ENCODE measurements at regions not wholly inside any gene's neighbourhood (a gene's known extent, or its start where the extent isn't known, plus 50 kb on each side); places are given as distances from the start of the nearest gene placed in this dataset.

- no peak for DNase-seq (ENCODE audit: low read depth in 1 of 2, low spot score in 1 of 2)
- TF ChIP-seq SPI1 (IDR thresholded peaks at IDR 0.05; ENCODE audit: borderline replicate concordance, low read depth) (no peak), CTCF (IDR thresholded peaks at IDR 0.05; ENCODE audit: insufficient read depth, low read length) (no peak), REST (IDR thresholded peaks at IDR 0.05; ENCODE audit: insufficient replicate concordance, low read depth) (no peak), GABPA (IDR thresholded peaks at IDR 0.05; ENCODE audit: low read depth) (no peak), POLR2AphosphoS5 (IDR thresholded peaks at IDR 0.05; ENCODE audit: low read depth) (no peak)
- Histone ChIP-seq H3K4me3 (replicated peaks; ENCODE audit: insufficient read depth, low read length) (no peak overlapping the region), H3K27ac (replicated peaks) (no peak overlapping the region), H3K27me3 (ENCODE audit: insufficient read depth, poor library complexity, severe bottlenecking) (no peaks in the 10 kb centered on the region)
These were observed 168.3 kb upstream of the PUDP start for GRCh38 chrX:7316280-7316679.

GRCh38 chrX:7314425-7314824 lies 166.5 kb upstream of the PUDP start:
- H3K27me3 ChIP-seq (ENCODE audit: insufficient read depth, poor library complexity, severe bottlenecking), result no peaks in the 10 kb centered on the region
- DNase-seq (ENCODE audit: low read depth in 1 of 2, low spot score in 1 of 2), result no peak
- TF ChIP-seq REST (IDR thresholded peaks at IDR 0.05; ENCODE audit: insufficient replicate concordance, low read depth) (no peak), CTCF (IDR thresholded peaks at IDR 0.05; ENCODE audit: insufficient read depth, low read length) (no peak), SPI1 (IDR thresholded peaks at IDR 0.05; ENCODE audit: borderline replicate concordance, low read depth) (no peak), GABPA (IDR thresholded peaks at IDR 0.05; ENCODE audit: low read depth) (no peak), POLR2AphosphoS5 (IDR thresholded peaks at IDR 0.05; ENCODE audit: low read depth) (no peak)
- H3K4me3 ChIP-seq (replicated peaks; ENCODE audit: insufficient read depth, low read length), result no peak overlapping the region
- no peak overlapping the region for H3K27ac ChIP-seq (replicated peaks)

GRCh38 chrX:7307720-7308119 lies 159.8 kb upstream of the PUDP start:
- DNase-seq (ENCODE audit: low read depth in 1 of 2, low spot score in 1 of 2), result no peak
- Histone ChIP-seq H3K4me3 (replicated peaks; ENCODE audit: insufficient read depth, low read length) (no peak overlapping the region), H3K27ac (replicated peaks) (no peak overlapping the region), H3K27me3 (ENCODE audit: insufficient read depth, poor library complexity, severe bottlenecking) (no peaks in the 10 kb centered on the region)
- TF ChIP-seq REST (IDR thresholded peaks at IDR 0.05; ENCODE audit: insufficient replicate concordance, low read depth) (no peak), POLR2AphosphoS5 (IDR thresholded peaks at IDR 0.05; ENCODE audit: low read depth) (no peak), GABPA (IDR thresholded peaks at IDR 0.05; ENCODE audit: low read depth) (no peak), CTCF (IDR thresholded peaks at IDR 0.05; ENCODE audit: insufficient read depth, low read length) (no peak), SPI1 (IDR thresholded peaks at IDR 0.05; ENCODE audit: borderline replicate concordance, low read depth) (no peak)
